DMS53 (cell line): ENCODE measurements at regions not wholly inside any gene's neighbourhood (a gene's known extent, or its start where the extent isn't known, plus 50 kb on each side); places are given as distances from the start of the nearest gene placed in this dataset.
"Not testable (repeated sequence)": the region's sequence is repeated elsewhere in the genome, so short reads cannot be mapped to it uniquely, and the experiment has no call there.

ENCODE experiments used
- DNase-seq: peaks from one replicate; lab custom pipeline; 2025; lab: John Stamatoyannopoulos, UW

- no peak for DNase-seq
Observed at GRCh38 chr6:19156443-19156842, 680.7 kb upstream of the ID4 start.

DNA sequence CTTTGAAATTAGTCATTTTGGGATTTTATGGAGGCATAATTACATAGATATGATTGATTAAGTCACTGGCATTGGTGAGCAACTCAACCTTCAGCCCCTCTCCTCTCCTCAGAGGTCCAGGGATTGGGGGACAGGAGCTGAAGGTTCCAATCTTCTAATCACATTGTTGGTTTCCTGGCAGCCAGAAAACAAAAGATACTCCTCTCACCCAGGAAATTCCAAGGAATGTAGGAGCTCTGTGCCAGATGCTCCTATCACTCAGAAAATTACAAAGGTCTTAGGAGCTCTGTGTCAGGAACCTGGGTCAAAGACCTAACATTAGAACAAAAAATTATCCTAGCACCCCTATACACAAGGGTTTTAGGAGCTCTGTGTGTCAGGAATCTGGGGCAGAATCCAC, 679.7 kb upstream of the ID4 start:
- no peak for DNase-seq

GRCh38 chr6:19158586-19158985, 678.6 kb upstream of the ID4 start:
- no peak for DNase-seq

DNA sequence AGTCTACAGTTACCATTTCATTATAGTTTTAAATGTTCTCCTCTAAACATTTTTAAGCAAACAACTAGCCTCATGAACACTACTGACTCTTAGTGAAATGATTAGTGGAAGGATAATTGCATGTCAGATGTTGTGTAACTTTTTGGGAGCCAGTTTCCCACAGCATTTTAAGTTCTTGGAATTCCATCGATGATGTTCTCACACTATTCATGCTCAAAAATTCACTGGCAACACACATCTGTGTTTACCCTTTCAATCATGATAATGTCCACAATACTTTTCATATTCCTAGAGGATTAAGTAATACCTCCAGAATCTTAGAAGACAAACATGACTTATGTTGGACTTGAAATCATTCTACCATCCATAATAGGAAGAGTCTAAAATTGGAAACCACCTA, 678.1 kb upstream of the ID4 start:
- DNase-seq, result no peak

GRCh38 chr6:19159561-19159960, 677.6 kb upstream of the ID4 start:
- DNase-seq, result no peak

DNA sequence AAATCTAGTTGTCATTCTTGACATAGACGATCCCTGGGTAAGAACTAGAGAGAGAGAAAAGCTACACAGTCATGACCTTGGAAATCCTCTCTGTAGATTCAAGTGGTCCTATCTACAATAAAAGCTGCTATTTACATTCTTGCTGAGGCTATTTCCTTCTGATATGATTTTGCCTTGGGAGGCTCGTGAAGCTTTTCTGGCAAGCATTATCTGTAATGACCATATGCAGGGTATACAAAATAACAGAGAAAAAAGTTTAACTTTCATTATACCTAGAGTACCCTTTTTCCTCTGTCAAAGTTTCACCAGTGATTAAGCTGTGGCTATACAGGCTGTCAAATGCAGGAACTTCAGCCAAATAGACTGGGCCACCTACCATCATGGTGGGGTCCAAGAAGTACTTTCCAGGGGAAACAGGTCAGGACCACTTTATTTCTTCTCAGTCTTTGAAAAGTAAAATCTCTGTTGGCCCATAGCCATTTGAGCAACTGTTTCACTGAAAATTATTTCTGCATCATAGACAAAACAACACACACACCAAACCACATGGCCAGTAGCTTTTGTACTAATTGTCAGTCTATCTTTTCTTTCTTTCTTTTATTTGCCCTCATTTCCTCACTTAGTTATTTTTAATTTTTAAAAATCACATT, 677.0 kb upstream of the ID4 start:
- DNase-seq, result no peak

DNA sequence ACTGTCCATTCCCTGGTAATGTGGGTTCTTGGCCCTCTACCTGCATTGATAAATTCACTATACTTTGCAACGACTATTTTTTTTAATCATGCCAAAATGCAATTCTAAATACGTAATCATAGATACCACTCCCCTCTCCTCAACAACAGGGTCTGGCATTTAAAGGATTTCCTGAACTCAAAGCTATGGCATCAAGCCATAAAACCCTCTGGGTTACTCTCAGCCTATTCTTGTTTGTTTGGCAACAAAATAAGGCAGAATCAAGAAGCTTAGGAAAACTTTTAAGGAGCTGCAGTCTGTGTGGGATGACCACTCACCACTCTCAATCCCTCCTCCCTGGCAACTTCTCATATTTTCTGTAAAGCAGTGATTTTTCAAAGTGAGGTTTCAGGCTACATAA, 669.9 kb upstream of the ID4 start:
- no peak for DNase-seq

- no peak for DNase-seq
Observed at GRCh38 chr6:19169366-19169765, 667.8 kb upstream of the ID4 start.

DNA sequence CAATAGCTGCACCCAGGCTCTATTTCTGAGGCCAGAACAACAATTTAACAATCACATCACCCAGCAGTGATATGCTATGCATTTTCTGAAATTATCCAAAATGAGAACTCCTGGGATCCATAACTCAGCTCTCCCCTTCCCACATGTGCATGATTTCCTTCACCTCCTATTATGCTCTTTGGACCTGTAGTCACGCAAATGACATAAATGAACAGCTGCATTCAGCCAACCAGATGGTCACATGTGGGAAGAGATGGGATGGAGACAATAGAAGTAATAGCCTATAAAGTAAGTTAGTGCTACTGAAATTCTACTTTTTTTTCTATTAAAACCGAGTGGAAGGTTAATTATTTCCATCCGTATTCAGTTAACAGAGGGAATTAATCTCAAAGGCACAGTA, 662.1 kb upstream of the ID4 start:
- no peak for DNase-seq

DNA sequence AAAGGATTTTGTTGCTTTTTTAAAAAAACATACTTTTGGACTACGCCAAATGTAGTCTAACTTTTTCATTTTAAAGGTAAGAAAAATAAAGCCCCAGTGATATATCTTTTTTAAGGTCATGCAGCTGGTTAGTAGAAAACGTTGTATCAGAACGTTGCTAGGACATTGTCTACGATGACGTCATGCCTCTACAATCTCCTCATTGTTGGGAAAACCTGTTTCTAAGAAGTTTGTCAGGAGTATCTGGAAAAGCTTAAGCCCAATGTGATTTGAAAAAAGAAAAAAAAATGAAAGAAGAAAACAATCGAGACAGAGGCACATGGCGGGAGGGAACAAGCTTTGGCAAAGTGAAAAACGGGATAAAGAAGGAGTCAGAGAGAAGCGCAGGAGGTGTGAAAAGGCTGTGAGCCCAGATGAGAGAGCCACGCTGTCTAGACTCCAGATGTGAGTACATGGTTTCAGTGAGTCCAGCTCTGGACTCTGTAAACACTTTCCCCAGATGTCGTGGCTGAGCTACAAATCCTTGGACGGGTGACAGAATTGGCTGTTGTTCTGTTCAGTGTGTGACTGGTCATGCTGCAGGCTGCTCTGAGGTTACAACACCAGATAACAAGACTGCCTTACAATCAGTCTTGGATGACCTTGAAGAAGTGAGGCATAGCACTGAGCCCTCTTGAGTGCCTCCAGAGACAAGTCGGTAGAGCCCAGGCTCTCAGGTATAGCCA, 656.7 kb upstream of the ID4 start:
- DNase-seq, result no peak

GRCh38 chr6:19181211-19181610, 656.0 kb upstream of the ID4 start:
- DNase-seq, result no peak

DNA sequence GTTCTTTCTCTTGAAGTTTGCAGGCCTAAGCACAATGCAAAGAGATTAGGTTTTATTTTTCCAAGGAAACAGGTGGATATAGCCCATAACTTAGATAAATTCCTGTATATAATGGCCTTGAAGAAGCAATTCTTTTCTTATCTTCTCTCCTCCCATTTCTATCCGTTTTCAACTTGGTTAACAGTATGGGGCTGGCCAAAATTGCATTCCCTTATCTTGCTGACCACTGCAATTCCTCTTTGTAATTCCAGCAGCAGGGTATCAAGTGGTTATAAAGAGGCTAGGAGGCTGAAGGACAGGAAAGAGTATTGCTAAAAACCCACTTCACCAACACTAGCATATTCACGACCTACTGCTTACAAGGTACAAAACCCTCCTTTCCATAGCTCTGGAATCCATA, 643.5 kb upstream of the ID4 start:
- no peak for DNase-seq

- peak; percentile 9 for DNase-seq
Observed at GRCh38 chr6:19204445-19204844, 632.7 kb upstream of the ID4 start.

DNA sequence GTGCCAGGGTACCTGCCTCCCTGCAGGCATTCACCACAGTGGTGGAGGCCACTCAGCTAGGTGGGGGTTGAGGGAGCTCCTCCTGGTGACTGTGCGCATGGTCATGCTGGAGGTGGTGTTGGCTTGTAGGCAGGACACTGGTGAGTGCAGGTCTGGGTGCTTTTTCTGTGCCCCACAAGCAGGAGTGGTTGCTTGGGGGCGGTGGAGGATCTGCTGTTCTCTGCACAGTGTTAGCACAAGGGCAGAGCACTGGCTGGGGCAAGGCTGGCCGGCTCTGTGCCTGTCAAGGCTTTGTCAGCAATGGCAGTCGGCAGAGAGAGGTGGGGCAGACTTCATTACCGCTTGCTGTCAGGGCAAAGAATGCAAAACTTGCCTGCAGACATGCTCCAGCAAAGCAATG, 632.1 kb upstream of the ID4 start:
- DNase-seq, result no peak

GRCh38 chr6:19209202-19209601, 628.0 kb upstream of the ID4 start:
- no peak for DNase-seq

- peak; percentile 38 for DNase-seq
Observed at GRCh38 chr6:19210849-19211590, 626.1 kb upstream of the ID4 start.

GRCh38 chr6:19214231-19214630, 622.9 kb upstream of the ID4 start:
- DNase-seq, result no peak

DNA sequence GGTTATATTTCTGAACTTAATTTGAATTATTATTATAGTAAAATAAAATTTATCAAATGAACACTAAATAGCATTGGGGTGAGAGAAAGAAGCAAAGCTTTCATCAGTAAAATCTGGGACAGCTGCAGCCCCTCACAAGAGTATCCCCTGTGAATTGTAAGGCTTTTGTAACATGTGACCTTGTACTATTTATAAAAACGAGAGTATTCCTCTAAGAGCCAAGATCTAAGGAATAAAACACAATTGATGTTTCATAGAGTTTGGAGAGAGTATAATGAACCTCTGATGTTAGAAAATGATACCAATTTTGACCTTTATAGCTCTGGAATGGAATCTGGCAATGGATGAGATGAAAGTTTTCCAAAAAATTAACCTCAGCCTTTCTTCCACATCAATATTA, 617.2 kb upstream of the ID4 start:
- no peak for DNase-seq

DNA sequence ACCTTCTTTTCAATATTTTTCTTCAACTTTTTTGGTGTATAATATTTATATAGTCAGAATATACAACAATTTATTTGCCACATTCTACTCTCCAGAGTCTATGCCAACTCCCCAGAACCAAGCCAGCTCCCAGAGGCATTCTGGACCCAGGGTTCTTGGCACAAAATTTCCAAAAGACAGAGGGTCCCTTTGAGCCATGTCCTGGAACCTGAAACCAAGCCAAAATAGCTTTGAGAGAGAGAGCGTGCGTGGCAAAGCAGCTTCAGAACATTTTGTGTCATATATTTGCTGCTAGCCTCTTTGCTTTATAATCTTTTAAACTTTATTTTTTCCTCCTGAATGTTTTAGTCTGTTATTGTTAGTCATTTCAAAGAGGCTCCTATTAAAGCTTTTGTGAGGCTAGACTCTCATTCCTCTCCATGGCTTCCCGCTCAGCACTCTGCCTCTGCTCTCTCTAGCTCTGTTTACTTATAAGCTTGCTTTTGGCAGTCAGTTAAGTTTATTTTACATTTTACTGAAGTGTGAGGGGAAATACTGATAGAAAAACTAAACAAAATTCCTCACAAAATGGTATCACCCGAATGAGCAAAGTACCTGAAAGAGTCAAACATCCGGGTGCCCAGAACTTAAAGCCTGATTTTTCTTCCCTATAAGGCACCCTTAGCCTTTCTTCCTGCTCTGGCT, 605.1 kb upstream of the ID4 start:
- DNase-seq, result no peak

DNA sequence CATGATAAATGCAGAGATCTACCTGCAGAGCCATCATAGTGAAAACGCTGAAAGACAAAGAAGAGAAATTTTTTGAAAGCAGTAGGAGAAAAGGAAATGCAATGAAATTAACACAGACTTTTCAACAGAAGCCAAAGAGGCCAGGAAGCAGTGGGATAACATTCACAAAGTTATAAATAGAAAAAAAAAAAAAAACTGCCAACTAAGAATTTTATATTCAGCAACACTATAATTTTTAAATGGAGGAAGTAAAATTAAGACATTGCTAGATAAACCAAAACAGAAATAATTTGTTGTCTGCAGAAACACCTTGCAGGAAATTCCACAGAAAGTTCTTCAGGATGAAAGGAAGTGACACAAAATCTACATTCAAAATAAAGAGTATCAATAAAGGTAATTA, 591.5 kb upstream of the ID4 start:
- no peak for DNase-seq

GRCh38 chr6:19247181-19247580, 590.0 kb upstream of the ID4 start:
- DNase-seq, result peak; percentile 57

DNA sequence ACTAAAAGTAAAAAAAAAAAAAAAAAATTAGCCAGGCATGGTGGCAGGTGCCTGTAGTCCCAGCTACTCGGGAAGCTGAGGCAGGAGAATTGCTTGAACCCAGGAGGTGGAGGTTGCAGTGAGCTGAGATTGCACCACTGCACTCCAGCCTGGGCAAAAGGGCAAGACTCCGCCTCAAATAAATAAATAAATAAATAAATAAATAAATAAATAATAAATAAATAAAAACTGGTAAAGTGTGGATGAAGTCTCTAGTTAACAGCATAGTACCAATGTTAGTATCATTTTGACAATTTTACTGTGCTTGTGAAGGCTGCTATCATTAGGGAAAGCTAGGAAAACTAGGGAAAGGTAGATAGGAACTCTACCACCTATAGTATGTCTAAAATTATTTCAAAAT, 581.0 kb upstream of the ID4 start:
- DNase-seq, result not testable (repeated sequence)

DNA sequence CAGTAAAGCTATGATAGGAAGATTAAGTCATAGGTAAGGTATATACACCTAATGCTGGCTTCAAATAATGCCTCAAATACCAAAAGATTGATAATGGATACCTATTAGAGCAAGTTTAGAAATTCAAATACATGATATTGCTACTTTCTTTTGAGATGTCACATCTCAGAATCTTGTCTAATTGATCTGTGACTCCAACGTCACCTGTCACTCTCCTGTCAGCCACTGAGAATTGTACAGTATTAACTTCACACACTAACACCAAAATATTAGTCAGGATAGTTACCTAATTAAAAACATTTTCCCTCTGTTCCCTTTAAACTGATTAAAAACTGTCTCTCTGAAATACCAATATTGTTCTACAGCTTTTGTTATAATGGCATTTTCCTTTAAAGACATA, 575.5 kb upstream of the ID4 start:
- no peak for DNase-seq
